Left ventricle myocardium superior (tissue), 1 donor: ENCODE measurements at regions not wholly inside any gene's neighbourhood (a gene's known extent, or its start where the extent isn't known, plus 50 kb on each side); places are given as distances from the start of the nearest gene placed in this dataset.
"Not testable (repeated sequence)": the region's sequence is repeated elsewhere in the genome, so short reads cannot be mapped to it uniquely, and the experiment has no call there.

Experiments used
- ATAC-seq: fragments of 200-7000 bp; cut with Tn5 transposase; one replicate; pipeline ENCODE4 v1.9.1; 2020; ENCODE audit warnings: mild to moderate bottlenecking, moderate library complexity
- DNase-seq: peaks from one replicate; pipeline ENCODE4 v3.0.0-alpha.2; 2020
- intact Hi-C: fragments of 100-400 bp; cut with micrococcal nuclease; formaldehyde crosslinking; loops from one replicate; pipeline ENCODE4 v1.11.0; 2022
- donor health status: DM: no; HTN: yes; CAD: no; lungs with severe emphysema.

GRCh38 chr5:36739751-36740221 lies 133.4 kb downstream of the SLC1A3 start:
- intact Hi-C loops = loop anchor here (10.0 kb wide), 2 partner anchors 125 to 265 kb away; no protein-coding TSS in a partner anchor
- ATAC-seq (peak; percentile 48), DNase-seq (peak; percentile 71)

GRCh38 chr5:36740259-36740898 lies 134.0 kb downstream of the SLC1A3 start:
- intact Hi-C loops = loop anchor here (10.0 kb wide), 1 partner anchor 124 kb away; no protein-coding TSS in a partner anchor
- no peak for ATAC-seq
- no peak for DNase-seq

GRCh38 chr5:36741128-36741527 lies 134.7 kb downstream of the SLC1A3 start:
- ATAC-seq (peak; percentile 9), DNase-seq (peak; percentile 38)
- intact Hi-C loops = loop anchor here (10.0 kb wide), 1 partner anchor 124 kb away; no protein-coding TSS in a partner anchor

- intact Hi-C loops = loop anchor here (10.0 kb wide), 1 partner anchor 121 kb away; no protein-coding TSS in a partner anchor
- DNase-seq (no peak), ATAC-seq (no peak)
Observed at GRCh38 chr5:36743891-36744772, 132.4 kb upstream of the NIPBL start.

GRCh38 chr5:36744773-36745589 lies 131.6 kb upstream of the NIPBL start:
- DNase-seq (peak; percentile 70), ATAC-seq (peak; percentile 87)
- intact Hi-C loops = loop anchor here (10.0 kb wide), 1 partner anchor 120 kb away; no protein-coding TSS in a partner anchor

GRCh38 chr5:36747794-36748193 lies 128.8 kb upstream of the NIPBL start:
- ATAC-seq, DNase-seq: not testable (repeated sequence)
- intact Hi-C loops = loop anchor here (10.0 kb wide), 1 partner anchor 117 kb away; no protein-coding TSS in a partner anchor

- no peak for DNase-seq
- no peak for ATAC-seq
- intact Hi-C loops = loop anchor here (10.0 kb wide), 1 partner anchor 243 kb away; no protein-coding TSS in a partner anchor
Observed at GRCh38 chr5:36751886-36752285, 124.7 kb upstream of the NIPBL start.

- DNase-seq = no peak
- no peak for ATAC-seq
- intact Hi-C loops = loop anchor here (10.0 kb wide), 1 partner anchor 239 kb away; no protein-coding TSS in a partner anchor
Observed at GRCh38 chr5:36755342-36755741, 121.2 kb upstream of the NIPBL start.

- ATAC-seq = no peak
- intact Hi-C loops = loop anchor here (10.0 kb wide), 1 partner anchor 239 kb away; no protein-coding TSS in a partner anchor
Observed at GRCh38 chr5:36755920-36756488, 120.6 kb upstream of the NIPBL start.

GRCh38 chr5:36756848-36757247 lies 119.7 kb upstream of the NIPBL start:
- DNase-seq (no peak), ATAC-seq (no peak)
- intact Hi-C loops = loop anchor here (10.0 kb wide), 1 partner anchor 238 kb away; no protein-coding TSS in a partner anchor

More at GRCh38 chr5:36755920-36756488, 120.6 kb upstream of the NIPBL start:
- DNase-seq = no peak

- ATAC-seq = no peak
- intact Hi-C loops = loop anchor here (10.0 kb wide), 1 partner anchor 236 kb away; no protein-coding TSS in a partner anchor
- no peak for DNase-seq
Observed at GRCh38 chr5:36759117-36759516, 117.5 kb upstream of the NIPBL start.

GRCh38 chr5:36763454-36763853 lies 113.1 kb upstream of the NIPBL start:
- intact Hi-C loops = no loop called here
- DNase-seq (no peak), ATAC-seq (no peak)

GRCh38 chr5:36765876-36766275 lies 110.7 kb upstream of the NIPBL start:
- ATAC-seq = no peak
- DNase-seq = no peak
- intact Hi-C loops = no loop called here

- intact Hi-C loops = no loop called here
- no peak for ATAC-seq
Observed at GRCh38 chr5:36766981-36767380, 109.6 kb upstream of the NIPBL start.

GRCh38 chr5:36768450-36768849 lies 108.1 kb upstream of the NIPBL start:
- intact Hi-C loops = no loop called here
- ATAC-seq = no peak
- no peak for DNase-seq

More at GRCh38 chr5:36766981-36767380, 109.6 kb upstream of the NIPBL start:
- no peak for DNase-seq

GRCh38 chr5:36769129-36769770 lies 107.3 kb upstream of the NIPBL start:
- DNase-seq (no peak), ATAC-seq (no peak)
- intact Hi-C loops = no loop called here

GRCh38 chr5:36770125-36770524 lies 106.4 kb upstream of the NIPBL start:
- intact Hi-C loops = no loop called here
- ATAC-seq = no peak
- DNase-seq = no peak
